GM19372 (cell line): ENCODE measurements at regions not wholly inside any gene's neighbourhood (a gene's known extent, or its start where the extent isn't known, plus 50 kb on each side); places are given as distances from the start of the nearest gene placed in this dataset.

Experiments used
- ATAC-seq: cut with Tn5 transposase; IDR thresholded peaks from one replicate; pipeline ENCODE4 v1.9.1; 2021; ENCODE audit warnings: mild to moderate bottlenecking, low read depth, moderate library complexity; ENCODE audit not compliant: unreplicated experiment

DNA sequence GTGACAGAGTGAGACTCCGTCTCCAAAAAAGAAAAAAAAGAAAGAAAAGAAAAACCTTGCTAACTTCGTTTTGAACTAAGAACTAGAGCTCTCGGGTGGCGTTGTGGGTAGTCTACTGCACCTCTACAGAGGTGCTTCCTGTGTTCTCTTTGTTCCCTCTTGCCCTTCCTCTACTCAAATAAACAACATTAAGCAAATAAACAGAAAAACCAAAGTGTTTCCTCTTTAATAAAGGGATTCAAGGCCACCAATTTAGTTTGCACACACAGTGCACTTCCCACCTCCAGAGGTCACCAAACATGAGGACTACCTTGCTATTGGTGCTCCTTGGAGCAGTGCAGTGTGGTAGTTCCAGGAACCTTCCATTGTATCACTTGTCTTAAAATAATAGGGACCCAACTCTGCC lies 354.2 kb upstream of the TBL1XR1 start:
- no peak for ATAC-seq

DNA sequence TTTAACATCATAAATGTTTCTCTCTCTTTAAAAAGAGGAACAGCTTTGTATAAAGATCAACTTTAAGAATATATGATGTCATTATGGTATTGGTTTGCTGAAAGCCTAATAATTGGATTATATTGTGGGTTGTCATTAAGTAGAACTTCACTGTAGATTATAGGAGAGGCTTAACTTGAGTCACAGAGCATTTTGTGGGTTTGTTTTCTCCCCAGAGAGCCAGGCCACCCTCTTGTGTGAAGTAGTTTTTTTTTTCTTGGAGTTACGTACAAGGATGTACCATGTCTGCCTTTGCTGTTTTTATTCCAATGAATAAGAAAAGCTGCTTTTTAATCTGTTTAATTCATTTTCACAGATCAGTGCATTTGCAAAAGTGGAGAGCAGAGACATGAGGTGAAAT lies 354.8 kb upstream of the TBL1XR1 start:
- ATAC-seq = no peak

DNA sequence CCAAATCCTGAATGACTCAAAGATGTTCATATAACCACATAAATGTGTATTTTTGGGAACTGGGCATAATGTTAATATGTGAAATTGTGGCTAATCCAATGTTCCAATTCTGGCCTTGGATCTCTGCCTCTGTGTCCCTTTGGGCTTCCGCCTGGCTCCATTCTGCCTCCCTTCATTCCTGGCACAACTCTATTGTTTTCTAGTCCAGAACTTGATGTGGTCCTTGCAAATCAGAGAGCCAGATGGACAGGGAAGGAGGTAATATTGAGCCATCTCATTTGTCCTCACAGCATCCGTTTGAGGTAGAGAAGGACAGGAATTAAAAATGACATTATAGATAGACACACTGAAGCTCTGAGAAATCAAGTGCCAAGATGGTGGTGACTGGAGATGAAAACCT lies 355.7 kb upstream of the TBL1XR1 start:
- no peak for ATAC-seq

DNA sequence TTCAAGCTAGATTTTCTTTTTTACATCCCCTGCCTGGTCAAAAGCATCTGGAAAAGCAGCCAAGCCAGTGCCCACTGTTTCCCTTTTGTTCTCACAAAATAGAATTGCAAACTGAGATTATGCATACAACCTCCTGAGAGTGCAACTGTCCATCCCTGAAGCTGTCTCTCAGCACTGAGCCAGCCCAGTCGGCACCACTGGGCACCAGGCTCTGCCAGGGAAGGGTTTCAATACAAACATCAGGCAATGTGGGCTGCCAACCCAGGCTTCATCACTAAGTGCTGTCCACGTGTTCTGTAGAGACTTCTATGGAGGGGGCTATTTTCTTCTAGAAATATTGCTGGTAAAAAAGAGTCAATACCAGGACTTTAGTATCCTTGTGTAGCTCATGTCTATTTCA lies 356.3 kb upstream of the TBL1XR1 start:
- ATAC-seq = no peak

DNA sequence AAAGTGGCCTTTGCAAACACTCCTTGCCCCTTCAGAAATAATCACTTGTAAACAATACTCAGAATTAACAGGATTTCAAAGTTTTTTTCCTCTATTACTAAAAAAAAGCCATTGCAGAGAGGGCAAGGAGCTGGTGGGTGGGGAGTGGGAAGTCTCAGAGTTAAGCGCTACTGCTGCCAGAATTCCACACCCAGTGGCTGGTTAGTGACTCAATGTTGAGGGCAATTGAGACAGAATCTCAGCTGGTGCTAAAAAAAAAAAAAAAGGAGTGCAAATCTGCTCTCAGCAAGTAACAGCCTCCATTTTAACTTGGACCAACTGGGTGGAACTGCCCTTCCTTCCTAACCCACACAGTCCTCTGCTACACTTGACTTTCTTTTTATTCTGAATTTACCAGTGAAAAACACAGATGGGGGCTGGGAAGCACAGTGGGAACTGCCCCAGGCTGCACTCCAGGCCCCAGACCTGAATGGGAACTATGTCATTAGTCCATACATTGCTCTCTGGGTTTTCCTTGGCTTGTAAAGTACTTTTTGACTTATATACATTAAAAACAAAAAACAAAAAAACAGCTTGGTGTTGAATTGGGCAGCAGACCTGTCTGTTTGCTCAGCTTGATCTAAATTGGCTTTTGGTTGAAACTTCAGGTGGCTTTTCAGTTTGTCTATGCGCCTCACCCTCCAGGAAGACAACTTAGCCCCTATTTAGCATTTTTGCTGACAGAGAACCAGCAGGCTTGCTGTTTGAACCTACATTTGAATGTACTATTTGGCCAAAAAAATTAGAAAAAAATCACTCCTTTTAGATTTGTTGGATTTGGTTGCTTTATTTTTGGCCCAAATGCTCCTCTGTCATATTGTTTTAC lies 357.8 kb upstream of the TBL1XR1 start:
- no peak for ATAC-seq

DNA sequence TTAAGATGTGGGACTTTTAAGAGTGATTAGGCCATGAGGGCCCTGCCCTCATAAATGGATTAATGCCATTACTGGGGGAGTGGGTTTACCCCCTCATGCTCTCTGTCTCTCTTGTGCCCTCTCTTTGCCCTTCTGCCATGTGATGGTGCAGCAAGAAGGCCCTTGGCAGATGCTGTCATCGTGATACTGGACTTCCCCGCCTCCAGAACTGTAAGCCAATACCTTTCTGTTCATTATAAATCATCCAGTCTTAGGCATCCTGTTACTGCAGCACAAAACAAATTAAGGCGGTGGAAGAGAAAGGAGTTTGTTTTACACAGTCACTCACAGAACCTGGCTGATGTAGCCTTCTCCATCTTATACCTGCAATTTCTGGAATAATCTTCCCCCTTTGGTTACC lies 360.3 kb upstream of the TBL1XR1 start:
- ATAC-seq = no peak

DNA sequence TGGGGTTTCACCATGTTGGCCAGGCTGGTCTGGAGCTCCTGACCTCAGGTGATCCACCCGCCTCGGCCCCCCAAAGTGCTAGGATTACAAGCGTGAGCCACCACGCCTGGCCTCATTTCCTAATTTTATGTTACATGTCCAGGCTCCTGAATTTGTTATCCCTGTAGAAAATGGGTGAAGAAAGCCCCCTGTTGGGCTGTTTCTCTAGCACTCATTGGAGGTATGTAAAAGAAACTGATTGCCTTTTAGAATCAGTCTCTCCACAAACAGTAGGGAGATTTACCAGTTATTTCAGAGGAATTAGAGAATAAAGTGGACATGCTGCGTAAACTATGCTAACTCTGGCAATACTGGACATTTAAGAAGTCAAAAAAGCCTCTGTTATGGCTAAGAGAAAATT lies 364.1 kb upstream of the TBL1XR1 start:
- ATAC-seq = no peak

DNA sequence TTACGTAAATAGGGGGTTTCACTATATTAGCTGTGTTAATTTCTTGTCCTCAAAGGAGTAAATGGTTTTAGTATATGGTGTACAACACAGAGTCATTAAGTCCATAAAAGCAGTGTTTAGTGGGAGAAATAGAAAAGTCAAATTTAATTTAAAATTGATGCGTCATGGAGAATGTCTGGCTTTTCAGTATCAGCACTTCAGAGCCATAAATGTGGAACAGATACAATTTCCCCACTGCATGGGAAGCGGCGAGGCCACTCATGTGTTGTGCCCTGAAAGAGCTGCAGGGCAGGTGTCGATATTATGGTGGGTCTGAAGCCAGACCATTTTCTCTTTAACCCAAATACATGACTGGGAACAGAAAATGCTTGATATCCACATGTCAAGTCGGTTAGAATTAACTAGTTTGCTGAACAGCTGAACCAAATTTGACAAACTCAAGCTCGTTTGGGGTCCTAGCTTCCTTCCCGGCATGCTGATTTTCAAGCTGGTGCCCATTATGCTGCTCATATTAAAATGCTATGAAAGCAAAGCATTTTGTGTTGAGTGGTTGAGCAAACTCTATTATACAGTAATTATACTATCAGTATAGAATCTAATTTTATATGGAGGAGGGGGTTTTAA lies 364.6 kb upstream of the TBL1XR1 start:
- no peak for ATAC-seq

DNA sequence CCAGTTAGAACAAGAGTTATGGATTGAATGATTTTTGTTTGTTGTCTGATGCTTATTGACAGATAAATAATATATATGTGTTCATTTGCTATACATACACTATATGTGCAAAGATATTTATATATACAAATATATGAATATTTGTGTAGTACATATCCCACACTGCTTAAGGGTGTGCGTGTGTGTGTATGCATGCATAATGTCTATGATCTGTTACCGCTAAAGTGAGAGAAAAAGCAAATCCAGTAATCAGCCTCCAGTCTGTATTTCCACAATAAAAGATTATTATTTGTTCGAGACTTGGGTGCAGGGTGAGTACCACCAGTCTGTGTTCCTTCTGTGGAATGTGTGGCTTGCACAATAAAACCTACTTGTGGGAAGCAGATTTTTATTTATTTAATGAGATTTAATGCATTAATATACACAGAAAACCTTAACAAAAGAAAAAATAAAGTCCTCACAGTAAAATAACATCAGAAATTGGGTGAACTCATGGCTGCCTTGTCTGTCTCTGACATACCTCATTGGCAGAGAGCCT lies 366.0 kb upstream of the TBL1XR1 start:
- ATAC-seq = no peak

DNA sequence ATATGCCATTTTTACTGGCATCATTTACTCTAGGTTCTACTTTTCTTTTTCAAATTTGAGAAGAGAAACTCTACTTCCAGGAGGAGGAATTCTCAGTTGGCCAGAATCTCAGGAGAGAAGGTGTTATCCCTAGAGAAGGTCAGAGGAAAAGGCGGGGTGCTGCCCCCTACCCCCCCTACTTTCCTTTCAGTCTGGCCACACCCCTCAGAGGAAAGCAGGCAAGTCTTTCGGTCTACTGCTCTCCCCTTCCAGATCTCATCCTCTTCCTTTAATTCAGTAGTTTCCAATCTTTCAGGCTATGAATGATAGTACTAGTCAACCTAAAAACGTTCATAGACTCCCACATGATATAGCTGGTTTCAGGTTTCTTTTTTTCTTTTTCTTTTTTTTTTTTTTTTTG lies 366.5 kb upstream of the TBL1XR1 start:
- no peak for ATAC-seq

DNA sequence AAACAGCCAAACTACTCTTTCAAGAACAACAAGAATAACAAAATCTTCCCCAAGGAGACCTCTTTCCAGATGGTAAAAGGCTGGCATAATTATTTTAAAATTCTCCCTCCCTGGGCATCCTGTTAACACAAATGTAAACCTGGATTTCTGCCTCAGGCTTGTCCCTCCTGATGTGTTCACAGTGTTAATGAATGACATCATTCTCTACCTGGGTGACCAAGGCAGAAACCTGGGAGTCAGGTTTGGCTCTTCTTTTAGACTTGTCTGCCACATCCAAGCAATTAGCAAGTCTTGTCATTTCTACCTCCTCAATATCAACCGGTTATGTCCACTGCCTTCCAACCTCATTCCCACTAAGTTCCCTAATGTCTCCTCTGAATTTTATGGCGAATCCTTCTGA lies 368.7 kb upstream of the TBL1XR1 start:
- no peak for ATAC-seq

DNA sequence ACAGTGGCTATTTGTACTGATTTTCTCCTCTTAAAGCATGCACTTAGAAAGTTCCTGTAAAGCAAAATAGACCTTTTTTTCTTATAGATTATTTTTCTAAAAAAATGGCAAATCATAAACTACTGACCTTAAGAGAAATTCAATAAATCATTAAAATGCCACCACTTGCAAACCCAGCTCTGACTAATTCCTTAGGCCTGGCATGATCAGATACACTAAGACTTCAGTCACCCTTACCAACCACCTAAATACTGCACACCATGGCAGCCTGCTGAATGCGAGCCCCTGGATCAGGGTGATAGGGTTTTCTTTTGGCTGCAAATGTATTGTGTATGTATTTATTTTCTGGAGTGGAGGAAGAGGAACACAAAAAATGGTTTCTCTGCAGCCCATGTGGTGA lies 370.6 kb upstream of the TBL1XR1 start:
- ATAC-seq = no peak

DNA sequence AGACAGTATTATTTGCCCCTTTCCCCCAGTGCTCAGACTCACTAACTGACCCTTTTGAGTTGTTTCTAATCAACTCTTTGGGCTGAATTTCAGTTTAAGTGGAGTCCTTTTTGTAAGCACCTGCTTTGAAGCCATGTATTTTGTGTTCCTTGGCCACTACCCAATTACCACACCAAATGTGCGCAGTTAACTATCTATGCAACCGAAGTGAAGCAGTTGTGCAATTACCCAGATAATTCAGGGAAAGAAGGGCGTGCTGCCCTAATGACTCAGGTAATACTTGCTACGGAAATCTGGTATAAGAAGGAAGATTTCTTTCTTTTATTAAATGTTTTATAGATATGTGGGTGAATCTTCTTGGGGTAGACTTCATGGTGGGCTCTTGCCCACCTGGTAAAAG lies 371.9 kb upstream of the TBL1XR1 start:
- ATAC-seq = no peak

DNA sequence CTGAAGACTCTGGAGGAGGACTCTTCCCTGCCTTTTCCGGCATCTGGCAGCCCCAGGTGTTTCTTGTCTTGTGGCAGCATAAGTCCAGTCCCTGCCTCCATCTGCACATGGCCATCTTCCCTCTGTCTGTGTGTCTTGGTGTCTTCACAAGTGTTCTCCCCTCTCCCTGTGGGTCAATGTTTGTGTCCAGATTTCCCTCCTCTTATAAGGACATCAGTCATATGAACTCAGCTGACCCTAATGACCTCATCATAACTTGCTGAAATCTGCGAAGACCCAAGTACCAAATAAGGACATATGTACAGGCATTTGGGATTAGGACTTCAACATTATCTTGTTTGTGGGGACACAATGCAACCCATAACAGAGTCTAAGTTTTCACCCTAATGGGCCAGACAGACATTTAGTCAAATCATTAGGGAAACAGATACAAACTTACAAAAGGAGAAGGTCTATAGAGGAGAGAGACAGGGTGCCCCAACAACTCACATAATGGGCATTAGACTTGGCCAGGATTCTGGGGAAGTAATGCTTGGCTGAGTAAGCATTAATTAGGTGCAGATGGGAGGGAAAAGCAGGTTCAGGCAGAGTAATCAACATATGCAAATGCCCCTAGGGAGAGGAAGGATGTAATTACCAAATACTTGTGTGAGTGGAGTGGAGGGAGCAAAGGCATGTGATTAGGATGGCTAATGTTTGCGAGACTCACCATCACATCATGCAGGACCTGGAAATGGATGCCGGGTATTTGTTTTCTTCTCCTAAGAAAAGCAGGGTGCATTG lies 372.8 kb upstream of the TBL1XR1 start:
- no peak for ATAC-seq

DNA sequence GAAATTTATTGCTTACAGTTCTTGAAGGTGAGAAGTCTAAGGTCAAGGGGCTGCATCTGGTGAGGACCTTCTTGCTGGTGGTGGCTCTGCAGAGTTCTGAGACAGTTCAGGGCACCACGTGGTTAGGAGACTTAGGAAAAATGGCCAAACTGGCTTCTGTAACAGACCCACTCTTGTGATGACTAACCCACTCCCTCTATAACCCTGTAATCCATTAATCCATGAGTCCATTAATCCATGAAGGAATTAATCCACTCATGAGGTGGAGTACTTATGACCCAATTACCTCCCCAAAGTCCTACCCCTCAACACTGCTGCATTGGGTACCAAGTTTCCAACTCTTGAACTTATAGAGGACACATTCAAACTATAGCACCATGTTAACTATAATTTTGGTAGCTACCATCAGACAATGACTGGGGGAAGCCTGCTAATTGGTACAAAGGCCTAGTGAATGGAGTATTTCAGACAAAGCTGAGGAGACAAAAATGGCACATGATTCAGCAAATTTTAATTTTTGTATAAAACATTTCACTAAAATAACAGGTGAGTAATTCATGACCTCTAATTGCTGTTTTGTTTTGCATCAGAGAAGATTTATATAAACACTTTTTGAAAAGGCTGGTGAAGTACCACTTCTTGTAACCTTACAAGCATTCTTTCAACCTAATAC lies 374.1 kb upstream of the TBL1XR1 start:
- ATAC-seq = no peak

DNA sequence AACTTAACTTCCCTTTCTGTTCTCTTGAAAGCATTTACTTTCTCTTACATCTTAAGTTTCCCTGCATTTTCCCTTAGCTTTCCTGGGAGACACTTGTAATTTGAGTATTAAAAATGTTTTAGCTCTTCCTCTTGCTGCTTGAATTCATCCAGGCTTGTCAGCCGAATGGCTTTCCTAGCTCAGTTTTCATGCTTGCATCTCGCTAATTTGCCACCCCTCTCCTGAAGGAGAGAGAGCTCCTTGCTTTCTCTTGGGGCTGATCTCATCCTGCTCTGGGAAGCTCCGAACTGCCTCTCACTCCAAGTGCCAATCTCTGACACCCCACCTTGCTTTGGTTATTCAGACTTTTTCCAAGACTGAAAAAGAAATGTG lies 374.6 kb upstream of the TBL1XR1 start:
- ATAC-seq = no peak

DNA sequence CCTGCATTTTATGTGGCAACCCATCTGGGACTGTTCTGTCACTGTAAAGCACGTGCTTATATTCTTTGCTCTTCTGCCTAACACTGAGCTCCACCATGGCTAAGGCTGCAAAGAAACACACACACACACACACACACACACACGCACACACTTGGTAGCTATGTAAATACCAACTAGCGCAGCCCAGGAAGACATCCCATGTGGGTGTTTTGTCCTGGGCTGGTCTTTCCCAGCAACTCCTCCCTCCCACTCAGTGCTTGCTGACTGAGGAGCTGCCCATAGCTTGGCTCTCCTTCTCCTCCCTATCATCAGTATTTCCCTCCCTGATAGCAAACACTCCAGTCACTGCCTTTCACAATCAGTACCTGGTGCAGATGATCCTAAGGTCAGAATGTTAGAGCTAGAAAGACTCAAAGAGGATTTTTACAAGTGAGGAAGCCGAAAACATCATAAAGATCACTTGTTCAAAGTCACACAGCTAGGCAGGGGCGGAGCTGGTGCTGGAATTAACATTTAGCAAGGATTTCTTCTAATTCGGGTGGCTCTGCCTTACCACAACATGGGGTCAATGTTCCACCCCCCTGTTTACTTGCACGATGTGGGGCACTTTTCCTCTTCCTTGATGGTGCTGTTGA lies 377.1 kb upstream of the TBL1XR1 start:
- no peak for ATAC-seq

DNA sequence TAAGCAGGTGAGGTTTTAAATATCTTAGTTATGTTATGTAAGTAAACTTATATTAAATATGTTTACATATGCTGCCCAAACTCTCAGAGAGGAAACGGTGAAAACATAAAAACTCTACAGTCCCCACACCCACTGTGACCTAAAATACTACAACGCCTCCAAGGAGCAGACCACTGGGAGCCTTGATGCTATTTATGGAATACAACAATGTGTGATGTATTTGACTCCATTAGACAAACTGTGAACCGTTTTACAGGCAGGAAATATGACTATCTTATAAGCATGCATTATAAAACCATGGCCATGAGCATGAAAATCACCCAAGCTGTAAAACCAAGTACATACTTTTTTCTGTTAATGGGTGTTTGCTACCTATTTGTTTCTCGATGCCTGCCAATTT lies 379.5 kb upstream of the TBL1XR1 start:
- ATAC-seq = no peak

DNA sequence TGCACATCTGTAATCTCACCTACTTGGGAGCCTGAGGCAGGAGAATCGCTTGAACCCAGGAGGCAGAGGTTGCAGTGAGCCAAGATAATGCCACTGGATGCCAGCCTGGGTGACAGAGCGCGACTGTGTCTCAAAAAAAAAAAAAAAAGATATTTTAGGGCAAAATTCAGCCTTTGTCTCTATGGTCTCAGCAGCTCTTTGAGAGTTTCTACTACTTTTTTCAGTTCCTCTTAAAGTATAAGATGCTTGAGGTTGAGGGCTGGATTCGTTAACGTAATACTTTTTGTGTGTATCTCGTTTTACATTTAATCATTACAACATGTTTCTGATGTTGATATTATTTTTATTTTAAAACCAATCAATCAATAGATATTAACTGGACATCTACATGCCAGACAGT lies 381.2 kb upstream of the TBL1XR1 start:
- ATAC-seq = no peak

DNA sequence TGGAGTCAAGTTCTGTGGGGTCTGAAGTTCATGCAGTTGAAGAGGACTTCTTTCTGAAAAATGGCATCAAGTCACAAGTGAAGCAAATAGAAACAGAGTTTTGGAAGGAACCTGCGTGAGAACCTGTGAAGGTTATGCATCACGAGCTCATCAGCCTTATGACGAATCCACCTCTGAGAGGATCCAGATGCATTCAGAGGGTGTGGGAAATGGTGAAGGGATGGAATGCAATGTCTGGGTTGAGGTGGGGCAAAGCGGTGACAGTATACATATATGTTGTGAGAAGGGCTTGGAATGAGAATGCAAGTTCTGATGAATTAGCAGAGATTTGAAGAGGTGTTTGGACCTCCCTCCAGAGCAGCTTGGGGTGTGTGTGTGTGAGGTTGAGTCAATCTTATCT lies 382.1 kb upstream of the TBL1XR1 start:
- ATAC-seq = no peak
